Tibial nerve (tissue), 3 donors: ENCODE measurements at regions not wholly inside any gene's neighbourhood (a gene's known extent, or its start where the extent isn't known, plus 50 kb on each side); places are given as distances from the start of the nearest gene placed in this dataset.

ENCODE experiments used
- CTCF ChIP-seq, 5 experiments: fragments of 200-600 bp in 3 of 5; fragments of 450-650 bp in 2 of 5; sonication (generic) in 3 of 5; IDR thresholded peaks; one replicate each; pipeline ENCODE4 v1.5.1; 2016 to 2019; ENCODE audit warnings: antibody characterized with exemption in 5 of 5, mild to moderate bottlenecking in 3 of 5, moderate library complexity in 2 of 5
- POLR2A ChIP-seq, 2 donors: fragments of 450-650 bp; IDR thresholded peaks; one replicate each; pipeline ENCODE4 v1.6.1; 2017; ENCODE audit warnings: antibody characterized with exemption in 2 of 2, mild to moderate bottlenecking in 2 of 2, moderate library complexity in 2 of 2

GRCh38 chr4:75229806-75230570 is 284.2 kb downstream of the RCHY1 start:
- TF ChIP-seq CTCF (IDR thresholded peaks at IDR 0.05) (no peak), POLR2A (IDR thresholded peaks at IDR 0.05) (no peak)
